ENCODE measurements at regions not wholly inside any gene's neighbourhood (a gene's known extent, or its start where the extent isn't known, plus 50 kb on each side); places are given as distances from the start of the nearest gene placed in this dataset.
"Not testable (repeated sequence)": the region's sequence is repeated elsewhere in the genome, so short reads cannot be mapped to it uniquely, and the experiment has no call there.

DNA sequence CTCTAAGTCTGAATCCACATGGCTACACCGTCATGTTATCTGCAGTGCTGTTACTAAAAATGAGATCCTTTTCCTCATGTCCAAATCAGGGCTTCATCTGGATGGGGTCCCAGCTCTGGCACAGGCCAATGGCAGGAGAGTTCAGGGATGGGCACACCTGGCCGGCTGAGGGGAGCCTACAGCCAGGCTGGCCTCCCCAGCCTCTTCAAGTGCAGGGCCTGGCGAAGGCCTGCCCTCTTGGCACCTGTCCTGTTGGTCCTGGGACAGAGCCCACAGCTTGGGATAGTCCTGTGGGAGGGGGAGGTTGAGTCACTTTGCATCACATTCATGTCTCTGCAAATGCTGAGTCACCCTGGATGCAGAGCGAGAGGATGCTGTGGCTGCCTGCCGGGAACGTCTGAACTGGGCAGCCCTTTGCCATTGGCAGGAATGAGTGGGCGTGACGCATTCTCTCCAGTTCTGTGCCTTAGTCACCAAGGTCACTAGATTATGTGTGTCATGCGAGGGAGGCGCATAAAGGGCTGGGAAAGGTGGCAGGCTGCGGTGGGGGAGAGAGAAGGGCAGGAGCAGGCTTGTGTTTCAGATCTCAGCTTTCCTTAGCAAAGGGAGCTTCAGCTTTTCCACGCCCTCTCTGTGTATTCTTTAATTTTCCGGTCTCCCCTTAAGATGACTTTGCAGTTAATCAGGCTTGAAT is 223.2 kb upstream of the ECI2 start:
- TF ChIP-seq, protein P1, sequence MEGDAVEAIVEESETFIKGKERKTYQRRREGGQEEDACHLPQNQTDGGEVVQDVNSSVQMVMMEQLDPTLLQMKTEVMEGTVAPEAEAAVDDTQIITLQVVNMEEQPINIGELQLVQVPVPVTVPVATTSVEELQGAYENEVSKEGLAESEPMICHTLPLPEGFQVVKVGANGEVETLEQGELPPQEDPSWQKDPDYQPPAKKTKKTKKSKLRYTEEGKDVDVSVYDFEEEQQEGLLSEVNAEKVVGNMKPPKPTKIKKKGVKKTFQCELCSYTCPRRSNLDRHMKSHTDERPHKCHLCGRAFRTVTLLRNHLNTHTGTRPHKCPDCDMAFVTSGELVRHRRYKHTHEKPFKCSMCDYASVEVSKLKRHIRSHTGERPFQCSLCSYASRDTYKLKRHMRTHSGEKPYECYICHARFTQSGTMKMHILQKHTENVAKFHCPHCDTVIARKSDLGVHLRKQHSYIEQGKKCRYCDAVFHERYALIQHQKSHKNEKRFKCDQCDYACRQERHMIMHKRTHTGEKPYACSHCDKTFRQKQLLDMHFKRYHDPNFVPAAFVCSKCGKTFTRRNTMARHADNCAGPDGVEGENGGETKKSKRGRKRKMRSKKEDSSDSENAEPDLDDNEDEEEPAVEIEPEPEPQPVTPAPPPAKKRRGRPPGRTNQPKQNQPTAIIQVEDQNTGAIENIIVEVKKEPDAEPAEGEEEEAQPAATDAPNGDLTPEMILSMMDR (IDR thresholded peaks at IDR 0.05; ENCODE audit: insufficient read depth, low read depth, low read length, missing control alignments): no peak
- no peak overlapping the region for H3K4me3 ChIP-seq (ENCODE audit: low read depth, low read length)
- no peak for DNase-seq (ENCODE audit: low read depth)

DNA sequence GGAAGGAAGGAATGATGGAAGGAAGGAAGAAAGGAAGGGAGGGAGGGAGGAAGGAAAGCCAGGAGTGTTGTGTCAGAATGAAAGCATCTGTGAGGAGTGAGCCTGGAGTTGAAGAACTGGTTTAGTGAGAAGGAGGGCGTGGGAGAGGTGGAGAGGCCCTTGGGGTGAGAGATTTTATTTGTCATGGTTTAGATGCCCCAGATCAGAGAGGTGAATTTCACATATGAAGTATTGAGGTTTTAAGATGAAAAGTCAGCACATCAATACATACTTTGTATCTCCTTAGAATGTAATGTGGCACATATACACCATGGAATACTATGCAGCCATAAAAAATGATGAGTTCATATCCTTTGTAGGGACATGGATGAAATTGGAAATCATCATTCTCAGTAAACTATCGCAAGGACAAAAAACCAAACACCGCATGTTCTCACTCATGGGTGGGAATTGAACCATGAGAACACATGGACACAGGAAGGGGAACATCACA is 222.3 kb upstream of the ECI2 start:
- not testable (repeated sequence) for DNase-seq (ENCODE audit: low read depth); H3K4me3 ChIP-seq (ENCODE audit: low read depth, low read length)

DNA sequence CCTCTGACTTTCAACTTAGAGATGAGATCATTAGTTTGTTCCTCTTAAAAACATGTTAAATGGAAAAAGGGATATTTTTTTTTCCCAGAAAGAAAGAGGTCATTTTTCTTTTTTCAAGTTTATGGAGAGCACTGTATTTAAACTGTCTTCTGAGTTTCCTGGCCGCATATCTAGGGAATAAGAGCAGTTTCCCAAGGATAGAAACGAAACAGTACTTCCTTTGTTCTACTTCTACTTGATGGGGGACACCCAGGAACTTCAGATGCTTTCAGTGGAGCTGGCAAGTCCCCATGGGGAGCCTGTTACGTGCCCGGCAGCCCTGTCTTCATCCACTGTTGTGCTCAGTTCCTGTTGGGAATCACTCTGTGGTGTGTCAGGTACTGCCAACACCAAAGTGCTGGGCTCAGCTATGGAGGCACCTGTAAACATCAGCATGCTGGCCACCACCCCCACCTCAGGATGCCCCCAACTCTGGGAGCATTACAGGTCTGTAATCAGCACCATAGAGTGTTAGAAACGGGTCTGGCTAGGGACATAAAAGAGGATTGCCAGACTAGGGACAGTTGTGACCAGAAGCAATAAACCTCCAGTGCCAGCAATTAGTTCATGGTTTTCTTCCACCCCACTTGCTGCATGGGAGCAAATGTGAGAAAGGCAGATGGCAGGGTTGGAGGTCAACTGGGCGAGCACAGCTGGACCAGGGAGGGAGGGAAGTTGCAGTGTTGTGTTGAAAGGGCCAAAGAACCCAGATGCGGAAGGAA is 221.7 kb upstream of the ECI2 start:
- no peak overlapping the region for H3K4me3 ChIP-seq (ENCODE audit: low read depth, low read length)
- no peak for DNase-seq (ENCODE audit: low read depth)
- TF ChIP-seq, protein P1 (IDR thresholded peaks at IDR 0.05; ENCODE audit: insufficient read depth, low read depth, low read length, missing control alignments): no peak

DNA sequence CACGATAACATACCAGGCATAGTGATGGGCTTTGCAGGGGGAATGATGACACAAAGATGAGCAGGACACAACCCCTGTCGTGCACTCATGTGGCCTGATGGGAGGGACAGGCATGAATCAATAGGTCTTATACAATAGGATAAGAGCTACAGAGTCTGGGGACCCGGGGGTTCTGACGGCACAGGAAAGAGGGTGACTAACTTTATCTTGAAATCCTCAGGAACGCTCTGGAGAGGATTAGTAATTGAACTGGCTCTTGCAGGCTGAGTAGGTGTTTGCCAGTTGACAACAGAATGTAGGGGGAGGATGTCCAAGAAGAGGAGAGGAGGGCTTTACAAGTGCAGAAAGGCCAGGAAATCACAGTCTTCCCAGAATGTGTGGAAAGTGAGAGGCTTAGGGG is 219.9 kb upstream of the ECI2 start:
- no peak overlapping the region for H3K4me3 ChIP-seq (ENCODE audit: low read depth, low read length)
- DNase-seq (ENCODE audit: low read depth): no peak
- TF ChIP-seq, protein P1 (IDR thresholded peaks at IDR 0.05; ENCODE audit: insufficient read depth, low read depth, low read length, missing control alignments): no peak

DNA sequence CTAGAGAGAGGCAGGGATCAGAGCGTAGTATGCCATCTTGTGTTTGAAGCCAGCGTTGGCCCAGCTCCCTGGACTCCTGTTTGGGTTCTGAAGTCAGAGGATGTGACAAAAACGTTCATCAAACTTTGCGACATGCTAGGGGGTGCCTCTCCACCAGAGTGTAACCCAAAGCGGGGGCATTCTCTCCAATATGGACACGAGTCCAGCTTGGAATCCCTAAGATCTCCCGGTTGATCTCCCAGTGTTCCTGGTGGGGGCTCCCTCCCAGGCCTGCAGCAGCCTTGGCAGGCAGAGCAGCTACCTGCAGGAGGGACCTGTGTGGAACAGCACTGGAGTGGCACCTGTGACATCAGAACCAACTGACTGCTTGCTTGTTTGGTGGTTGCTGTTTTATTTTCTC is 218.8 kb upstream of the ECI2 start:
- TF ChIP-seq, protein P1 (IDR thresholded peaks at IDR 0.05; ENCODE audit: insufficient read depth, low read depth, low read length, missing control alignments): no peak
- DNase-seq (ENCODE audit: low read depth): no peak
- H3K4me3 ChIP-seq (ENCODE audit: low read depth, low read length): no peak overlapping the region

DNA sequence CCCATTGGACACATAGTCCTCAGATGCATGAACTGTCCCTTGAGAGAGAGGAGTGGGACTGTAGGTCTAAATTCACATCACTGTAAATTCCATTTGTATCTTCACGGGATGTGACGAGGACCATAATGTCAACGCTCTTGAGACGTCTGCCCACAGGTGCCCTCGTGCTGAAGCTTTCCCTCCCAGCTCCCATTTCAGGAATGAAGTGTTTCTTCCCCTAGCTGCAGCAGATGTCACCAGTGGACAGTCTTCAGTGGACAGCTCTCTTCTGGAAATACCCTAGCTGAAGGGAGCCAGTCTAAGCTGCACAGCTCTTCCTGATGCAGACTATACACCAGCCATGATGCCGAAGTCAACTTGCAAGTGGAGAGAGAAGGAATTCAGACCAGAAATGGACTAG is 217.4 kb upstream of the ECI2 start:
- DNase-seq (ENCODE audit: low read depth): no peak
- TF ChIP-seq, protein P1 (IDR thresholded peaks at IDR 0.05; ENCODE audit: insufficient read depth, low read depth, low read length, missing control alignments): no peak
- no peak overlapping the region for H3K4me3 ChIP-seq (ENCODE audit: low read depth, low read length)

DNA sequence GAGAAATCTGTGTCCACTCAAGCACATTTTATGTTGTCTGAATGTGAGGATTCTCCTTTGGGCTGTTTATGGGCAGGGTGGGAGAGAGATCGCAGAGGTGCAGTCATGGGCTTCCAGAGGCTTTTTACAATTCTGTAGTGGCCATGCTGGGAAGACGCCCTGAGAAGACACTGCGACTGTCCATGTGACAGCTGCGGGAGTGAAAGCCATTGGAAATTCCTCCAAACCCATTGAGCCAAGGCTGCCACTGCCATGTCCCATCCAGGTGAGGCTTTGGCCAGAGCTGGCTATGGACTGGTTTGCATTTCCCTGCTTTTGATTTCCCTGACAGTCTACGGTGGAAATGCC is 216.9 kb upstream of the ECI2 start:
- DNase-seq (ENCODE audit: low read depth): no peak
- TF ChIP-seq, protein P1 (IDR thresholded peaks at IDR 0.05; ENCODE audit: insufficient read depth, low read depth, low read length, missing control alignments): no peak
- H3K4me3 ChIP-seq (ENCODE audit: low read depth, low read length): no peak overlapping the region

Data from GM12865 (cell line).